AG04449 (cell line): ENCODE measurements at regions not wholly inside any gene's neighbourhood (a gene's known extent, or its start where the extent isn't known, plus 50 kb on each side); places are given as distances from the start of the nearest gene placed in this dataset.

Experiments
- CTCF ChIA-PET: fragments of 350-600 bp; formaldehyde crosslinking; extraction: SDS; loops from one replicate; lab custom pipeline; 2021; ENCODE audit warnings: antibody characterized with exemption; lab: Yijun Ruan, JAX
- POLR2A ChIA-PET: fragments of 400-600, 350-600 bp; formaldehyde crosslinking; extraction: SDS; loops from one replicate; lab custom pipeline; 2020; ENCODE audit warnings: antibody characterized with exemption, inconsistent platforms; lab: Yijun Ruan, JAX
- DNase-seq: peaks from one replicate; pipeline ENCODE4 v3.0.0-alpha.2; 2010; ENCODE audit warnings: low read depth, low spot score
- H3K4me3 ChIP-seq: 2 replicates; pipeline ENCODE4 v1.5.1; 2011; ENCODE audit warnings: low read depth, mild to moderate bottlenecking, control low read depth, low read length
- CTCF ChIP-seq: IDR thresholded peaks from one replicate; pipeline ENCODE4 v1.5.1; 2011; ENCODE audit warnings: mild to moderate bottlenecking, moderate library complexity, low read length, control low read depth, inconsistent platforms; ENCODE audit not compliant: insufficient read depth; ENCODE audit errors: missing control alignments

- POLR2A ChIA-PET: no interaction called here
- TF ChIP-seq CTCF: no peak
Measured at GRCh38 chr9:79273311-79273710, 298.5 kb upstream of the TLE4 start.

GRCh38 chr9:79279356-79279755, 292.4 kb upstream of the TLE4 start:
- POLR2A ChIA-PET: no interaction called here

More at GRCh38 chr9:79273311-79273710, 298.5 kb upstream of the TLE4 start:
- no peak overlapping the region for H3K4me3 ChIP-seq
- no peak for DNase-seq
- CTCF ChIA-PET: no interaction called here

GRCh38 chr9:79280691-79281090, 291.1 kb upstream of the TLE4 start:
- ChIA-PET POLR2A (no interaction called here), CTCF (no interaction called here)
- no peak for TF ChIP-seq CTCF
- no peak for DNase-seq
- H3K4me3 ChIP-seq: no peak overlapping the region

More at GRCh38 chr9:79279356-79279755, 292.4 kb upstream of the TLE4 start:
- no peak for TF ChIP-seq CTCF
- DNase-seq: no peak
- no peak overlapping the region for H3K4me3 ChIP-seq
- CTCF ChIA-PET: no interaction called here

GRCh38 chr9:79284081-79284480, 287.7 kb upstream of the TLE4 start:
- POLR2A ChIA-PET: interaction anchor here (0.6 to 0.7 kb wide), 2 partner anchors 153 to 417 kb away, joined by 3 read pairs; no protein-coding TSS in a partner anchor
- no peak for TF ChIP-seq CTCF
- H3K4me3 ChIP-seq: no peak overlapping the region
- CTCF ChIA-PET: no interaction called here
- DNase-seq: no peak

- no peak overlapping the region for H3K4me3 ChIP-seq
- ChIA-PET CTCF (no interaction called here), POLR2A (no interaction called here)
Measured at GRCh38 chr9:79286992-79287707, 284.6 kb upstream of the TLE4 start.

GRCh38 chr9:79287708-79288290, 284.0 kb upstream of the TLE4 start:
- ChIA-PET CTCF (no interaction called here), POLR2A (no interaction called here)
- DNase-seq: no peak
- no peak overlapping the region for H3K4me3 ChIP-seq
- no peak for TF ChIP-seq CTCF

More at GRCh38 chr9:79286992-79287707, 284.6 kb upstream of the TLE4 start:
- DNase-seq: no peak
- no peak for TF ChIP-seq CTCF
